ENCODE measurements at regions not wholly inside any gene's neighbourhood (a gene's known extent, or its start where the extent isn't known, plus 50 kb on each side); places are given as distances from the start of the nearest gene placed in this dataset.

- TF ChIP-seq CTCF (IDR thresholded peaks at IDR 0.05 in 8 of 11, conservative IDR thresholded peaks at IDR 0.05 in 3 of 11) (no peak), POLR2A (IDR thresholded peaks at IDR 0.05) (no peak), POLR2AphosphoS5 (IDR thresholded peaks at IDR 0.05) (no peak)
Measured at GRCh38 chr4:169906821-169907220, 119.4 kb downstream of the MFAP3L start.

All from spleen (tissue), 7 donors.